Stimulated activated CD8-positive, alpha-beta memory T cell treated with anti-CD3 and anti-CD28 coated beads, Interleukin-12 subunit alpha, Interleukin-12 subunit beta, amount 100 ng/mL, for 1 hour (primary cell): ENCODE measurements at regions not wholly inside any gene's neighbourhood (a gene's known extent, or its start where the extent isn't known, plus 50 kb on each side); places are given as distances from the start of the nearest gene placed in this dataset.

ENCODE experiments used
- DNase-seq: peaks from one replicate; pipeline ENCODE4 v3.0.0-alpha.2; 2020; ENCODE audit warnings: low read depth

DNA sequence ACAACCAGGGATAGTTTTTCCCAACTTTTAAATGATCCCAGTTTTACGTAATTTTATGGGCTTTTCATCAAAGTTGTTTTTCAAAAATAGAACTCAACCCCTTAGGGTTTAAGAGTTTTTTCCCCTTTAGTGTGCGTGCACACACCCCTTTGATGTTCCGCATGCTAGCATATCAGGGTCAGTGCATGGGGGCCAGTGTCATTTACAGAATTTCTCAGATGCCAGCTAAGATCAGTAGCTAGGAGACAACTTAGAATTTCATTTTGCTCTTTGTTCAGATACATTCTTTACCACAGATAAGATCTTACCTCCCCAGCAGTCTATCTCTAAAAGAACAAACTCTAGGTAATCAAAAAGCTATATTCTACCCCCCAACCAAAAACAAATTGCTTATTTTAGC lies 238.5 kb upstream of the SASH1 start:
- DNase-seq: no peak

DNA sequence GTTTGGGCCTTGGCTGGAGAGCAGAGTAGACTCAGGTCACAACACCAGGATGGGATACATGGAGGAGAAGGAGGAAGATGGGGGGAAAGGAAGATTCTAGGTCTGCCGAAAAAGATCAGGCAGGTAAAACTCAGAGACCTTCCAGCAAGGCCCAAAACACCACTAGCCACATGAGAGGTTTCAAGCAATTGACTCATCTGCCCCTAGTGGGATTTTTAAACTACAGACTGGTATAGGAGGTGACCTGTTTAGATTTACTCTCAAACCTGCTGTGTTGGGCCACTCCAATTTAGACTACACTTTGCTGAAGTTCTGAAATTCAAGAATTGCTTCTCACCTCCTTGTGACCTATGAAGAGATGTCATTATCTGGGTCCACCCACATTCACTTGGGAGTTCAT lies 236.9 kb upstream of the SASH1 start:
- no peak for DNase-seq

DNA sequence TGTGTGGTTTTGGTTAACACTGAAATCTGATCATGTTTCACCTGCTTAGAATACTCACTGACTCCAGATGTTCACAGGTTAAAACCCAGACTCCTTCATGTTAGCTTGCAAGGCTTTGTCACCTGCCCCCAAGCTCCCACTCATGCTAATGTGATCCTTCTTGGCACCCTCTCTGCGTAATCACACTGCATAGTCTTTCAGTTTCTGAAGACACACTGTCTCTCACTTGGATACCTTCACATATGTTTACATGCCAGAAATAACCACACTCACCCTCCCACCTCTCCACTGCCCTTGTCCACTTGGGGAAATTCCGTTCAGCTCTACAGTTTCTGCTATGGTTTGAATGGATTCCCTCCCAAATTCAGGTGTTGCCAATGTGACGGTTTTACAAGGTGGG lies 234.7 kb upstream of the SASH1 start:
- DNase-seq: no peak

DNA sequence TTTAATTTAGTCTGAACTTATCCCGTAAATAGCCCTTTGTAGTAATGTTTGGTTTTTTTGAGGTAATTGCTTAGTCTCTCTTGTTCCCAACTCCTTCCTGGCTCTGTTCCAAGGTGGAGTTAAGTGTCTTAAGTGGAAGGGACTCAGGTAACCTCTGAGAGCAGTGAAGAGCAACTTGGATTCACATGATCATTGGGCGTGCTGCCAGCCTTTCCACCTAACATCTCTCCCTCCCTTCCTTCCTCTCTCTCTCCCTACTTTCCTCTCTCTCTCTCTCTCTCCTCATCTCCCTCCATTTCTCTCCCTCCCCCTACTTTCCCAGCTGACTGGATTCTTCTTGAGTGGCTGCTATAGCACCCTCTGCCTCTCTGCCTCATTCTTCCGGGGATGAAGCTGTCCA lies 232.9 kb upstream of the SASH1 start:
- DNase-seq: no peak

DNA sequence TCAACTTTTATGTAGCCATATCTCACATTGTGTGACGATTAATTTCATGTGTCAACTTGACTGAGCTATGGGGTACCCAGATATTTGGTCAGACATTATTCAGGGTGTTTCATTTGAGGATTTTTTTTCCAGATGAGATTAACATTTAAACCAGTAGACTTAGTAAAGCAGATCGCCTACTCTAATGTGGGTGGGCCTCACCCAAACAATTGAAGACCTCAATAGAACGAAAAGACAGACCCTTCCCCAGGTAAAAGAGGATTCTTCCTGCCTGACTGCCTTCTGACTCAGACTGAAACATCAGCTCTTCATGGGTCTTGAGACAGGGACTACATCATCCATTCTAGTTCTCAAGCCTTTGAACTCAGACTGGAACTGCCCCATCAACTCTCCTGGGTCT lies 231.7 kb upstream of the SASH1 start:
- no peak for DNase-seq

DNA sequence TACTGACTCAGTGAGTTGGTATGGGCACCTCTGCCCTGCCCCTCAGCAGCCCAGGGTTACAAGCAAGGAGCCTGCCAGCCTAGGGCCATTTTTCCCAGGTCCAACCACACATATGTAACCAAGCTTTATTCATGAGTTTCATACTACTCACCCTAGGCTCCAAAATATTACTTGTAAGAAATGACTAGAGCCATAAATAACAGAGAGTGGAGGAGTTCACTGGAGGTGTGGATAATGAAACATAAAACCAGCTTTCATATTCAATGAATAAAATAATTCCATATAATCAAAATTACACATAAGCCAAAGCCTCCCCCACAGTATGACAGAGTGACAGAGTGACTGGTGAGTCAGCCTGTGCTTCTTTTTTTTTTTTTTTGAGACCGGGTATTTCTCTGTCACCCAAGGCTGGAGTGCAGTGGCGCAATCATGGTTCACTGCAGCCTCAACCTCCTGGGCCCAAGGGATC lies 229.8 kb upstream of the SASH1 start:
- DNase-seq: no peak

DNA sequence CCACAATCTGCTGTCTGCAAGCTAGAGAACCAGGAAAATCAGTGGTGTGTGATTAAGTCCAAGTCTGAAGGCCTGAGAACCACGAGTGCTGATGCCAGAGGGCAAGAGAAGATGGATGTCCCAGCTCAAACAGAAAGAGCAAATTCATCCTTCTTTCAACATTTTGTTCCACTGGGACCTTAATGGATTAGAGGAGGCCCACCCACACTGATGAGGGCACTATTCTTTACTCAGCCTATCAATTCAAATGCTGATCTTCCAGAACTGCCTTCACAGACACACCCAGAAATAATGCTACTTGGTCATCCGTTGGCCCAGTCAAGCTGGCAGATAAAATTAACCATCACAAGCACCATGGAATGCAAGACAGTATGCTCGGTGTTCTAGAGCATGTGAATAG lies 226.6 kb upstream of the SASH1 start:
- no peak for DNase-seq

DNA sequence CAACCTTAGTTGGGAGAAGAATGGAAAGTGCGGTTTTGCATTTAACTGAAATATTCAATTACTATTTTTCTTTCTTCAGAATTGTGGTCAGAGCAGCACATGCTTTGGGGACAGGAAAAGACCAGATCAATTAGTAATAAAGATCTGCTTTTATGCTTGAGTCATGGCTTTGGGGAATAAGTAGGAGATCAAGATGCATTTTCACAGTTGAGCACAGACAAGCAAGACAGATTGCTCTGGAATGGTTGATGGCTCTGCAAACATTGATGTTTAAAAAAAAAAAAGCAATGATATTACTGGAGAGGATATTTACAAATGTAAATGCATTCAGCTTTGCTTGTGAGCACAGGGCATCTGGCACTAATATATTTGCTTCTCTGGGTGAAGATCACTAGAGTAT lies 224.4 kb upstream of the SASH1 start:
- no peak for DNase-seq

DNA sequence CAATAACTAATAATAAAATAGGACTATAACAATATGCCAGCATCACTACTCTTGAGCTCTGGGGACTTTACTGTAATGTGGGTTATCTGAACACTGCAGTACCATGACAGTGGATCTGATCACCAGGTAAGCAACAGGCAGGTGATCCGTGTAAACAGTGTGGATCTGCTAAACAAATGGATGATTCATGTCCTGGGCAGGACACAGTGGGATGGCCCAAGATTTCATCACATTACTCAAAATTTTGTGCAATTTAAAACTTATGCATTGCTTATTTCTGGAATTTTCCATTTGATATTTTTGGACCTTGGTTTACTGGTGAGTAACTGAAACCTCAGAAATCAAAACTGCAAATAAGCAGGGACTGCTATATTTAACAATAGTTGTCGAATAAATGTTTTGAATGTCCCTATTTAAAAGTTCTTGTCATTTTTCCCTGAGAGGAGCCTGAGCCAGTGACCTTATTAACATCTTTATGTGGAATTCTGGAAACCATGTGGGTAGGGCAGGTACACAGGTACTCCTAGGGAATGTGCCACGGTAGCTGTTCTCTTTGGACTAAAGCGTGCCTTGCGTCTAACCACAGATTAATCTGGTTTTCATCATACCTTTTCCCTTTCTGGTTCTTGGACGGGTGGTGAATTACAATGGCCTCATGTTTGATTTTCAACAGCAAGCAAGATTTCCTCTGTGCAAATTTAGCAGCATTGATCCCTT lies 214.5 kb upstream of the SASH1 start:
- DNase-seq: no peak

DNA sequence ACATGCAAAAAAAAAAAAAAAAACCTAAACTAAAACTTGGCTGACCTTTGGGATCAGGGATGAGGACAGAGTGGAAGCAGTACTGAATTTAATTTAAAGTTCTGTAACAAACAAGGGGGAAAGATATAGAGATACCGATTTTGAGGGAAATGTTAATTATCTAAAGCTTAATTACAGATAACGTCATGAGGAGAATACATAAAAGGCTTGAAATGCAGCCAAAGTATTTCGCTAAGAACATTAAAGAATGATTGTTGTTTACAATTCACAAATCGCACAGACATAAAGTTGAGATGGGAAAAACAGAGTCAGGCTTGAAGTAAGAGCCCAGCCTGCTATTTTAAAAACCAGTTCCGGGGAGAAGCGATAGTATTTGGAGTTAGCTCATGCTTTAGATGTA lies 208.0 kb upstream of the SASH1 start:
- DNase-seq: no peak

DNA sequence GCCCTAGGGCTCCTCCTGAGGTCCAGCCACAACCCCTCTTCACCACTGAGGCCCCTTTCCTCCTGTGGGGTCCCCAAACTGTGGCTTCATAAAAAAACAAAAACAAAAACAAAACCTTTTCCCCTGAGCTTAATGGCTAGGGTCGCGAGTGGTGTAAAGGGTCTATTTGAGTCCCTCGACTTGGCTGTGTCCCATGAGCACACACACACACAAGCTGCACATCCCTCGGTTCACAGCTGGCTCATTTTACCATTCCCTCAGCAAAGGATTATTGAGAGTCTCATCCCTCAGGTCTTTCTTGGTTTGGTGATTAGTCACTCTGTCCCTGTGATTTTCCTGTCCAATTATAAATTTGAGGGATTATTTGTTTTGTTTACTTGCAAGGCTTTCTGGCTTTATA lies 206.1 kb upstream of the SASH1 start:
- DNase-seq: no peak

DNA sequence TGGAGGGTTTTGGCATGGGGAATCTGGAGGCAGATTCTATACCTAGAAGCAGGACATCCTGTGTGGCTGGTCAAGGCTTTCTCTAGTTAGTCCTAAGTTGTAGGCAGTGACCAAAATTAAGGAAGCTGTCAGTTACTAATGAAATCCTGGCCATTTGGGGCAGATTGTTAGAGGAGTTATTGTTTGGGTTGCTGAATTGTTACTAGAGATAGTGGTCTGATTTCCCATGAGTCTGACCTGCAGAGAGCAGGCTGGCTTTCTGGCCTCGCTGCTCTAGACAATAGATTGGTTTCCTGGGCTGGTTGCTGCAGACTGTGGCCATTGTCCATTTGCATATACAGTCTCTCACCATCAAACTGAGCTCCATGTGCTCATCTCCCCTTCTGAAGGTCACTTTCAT lies 205.0 kb upstream of the SASH1 start:
- no peak for DNase-seq

DNA sequence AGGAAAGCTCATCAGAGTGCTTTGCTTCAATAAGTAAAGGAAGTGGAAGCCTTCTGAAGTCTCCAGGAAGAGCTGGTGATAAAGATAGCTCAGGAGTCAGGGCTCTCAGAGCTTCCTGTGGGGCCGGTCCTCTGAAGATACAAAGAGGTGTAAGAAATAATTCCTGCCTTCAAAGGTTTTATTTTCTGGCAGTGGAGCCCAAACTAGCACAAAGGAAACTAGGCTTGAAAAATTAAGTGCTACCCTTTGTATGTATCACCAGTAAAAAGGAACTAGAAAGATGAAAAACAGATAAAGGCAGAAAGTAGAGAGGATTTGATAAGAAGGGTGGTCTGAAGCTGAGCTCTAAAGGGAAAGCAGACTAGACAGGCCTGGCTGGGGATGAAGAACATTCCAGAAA lies 204.1 kb upstream of the SASH1 start:
- DNase-seq: no peak

DNA sequence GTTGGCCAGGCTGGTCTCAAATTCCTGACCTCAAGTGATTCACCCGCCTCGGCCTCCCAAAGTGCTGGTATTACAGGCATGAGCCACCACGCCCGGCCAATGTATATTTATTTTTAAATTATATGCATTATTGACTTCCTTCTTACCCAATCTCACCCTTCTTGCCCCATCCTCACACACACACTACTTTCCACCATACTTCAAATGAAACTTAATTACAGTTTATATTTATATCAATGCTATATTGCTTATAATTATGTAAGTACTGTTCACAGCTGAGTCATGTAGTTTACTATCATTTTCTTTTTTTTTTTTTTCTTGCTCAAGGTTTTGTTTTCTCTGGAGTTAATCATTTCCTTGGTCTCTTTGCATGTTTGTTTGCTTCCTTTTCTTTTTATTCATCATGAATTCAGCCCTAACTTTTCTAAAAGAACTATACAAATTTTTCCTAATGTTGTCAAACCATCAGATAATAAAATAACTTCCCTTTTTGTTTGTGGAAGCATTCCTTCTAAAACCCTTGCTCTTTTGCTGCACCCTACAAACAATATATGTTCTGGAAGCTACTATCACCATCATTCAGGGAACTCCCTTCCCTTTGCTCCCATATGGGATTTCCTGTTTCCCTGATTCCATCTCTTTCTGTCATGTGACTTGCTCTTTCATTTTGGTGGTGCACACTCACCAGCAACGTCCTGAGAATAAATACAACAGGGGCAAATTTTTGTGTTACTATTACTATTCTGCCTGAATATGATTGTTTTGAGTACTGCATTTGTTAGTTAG lies 201.7 kb upstream of the SASH1 start:
- no peak for DNase-seq

DNA sequence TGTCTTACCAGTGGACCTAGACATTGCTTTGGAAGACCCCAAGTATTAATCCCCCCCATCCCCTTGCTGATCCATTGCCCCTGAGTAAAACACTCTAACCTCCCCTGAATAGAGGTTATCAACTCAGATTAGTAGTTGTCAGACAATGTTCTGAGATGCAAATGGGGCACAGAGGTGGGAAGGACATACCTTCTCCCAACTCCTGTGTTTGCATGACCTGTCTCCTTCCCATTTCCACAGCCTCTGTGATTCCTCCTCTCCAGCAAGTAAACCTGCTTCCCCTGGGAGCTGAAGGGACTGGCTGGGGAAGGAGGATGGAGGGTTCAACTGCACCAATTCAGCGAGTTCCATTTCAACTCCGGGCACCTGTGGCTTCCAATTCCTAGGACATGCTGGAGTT lies 199.8 kb upstream of the SASH1 start:
- DNase-seq: no peak

DNA sequence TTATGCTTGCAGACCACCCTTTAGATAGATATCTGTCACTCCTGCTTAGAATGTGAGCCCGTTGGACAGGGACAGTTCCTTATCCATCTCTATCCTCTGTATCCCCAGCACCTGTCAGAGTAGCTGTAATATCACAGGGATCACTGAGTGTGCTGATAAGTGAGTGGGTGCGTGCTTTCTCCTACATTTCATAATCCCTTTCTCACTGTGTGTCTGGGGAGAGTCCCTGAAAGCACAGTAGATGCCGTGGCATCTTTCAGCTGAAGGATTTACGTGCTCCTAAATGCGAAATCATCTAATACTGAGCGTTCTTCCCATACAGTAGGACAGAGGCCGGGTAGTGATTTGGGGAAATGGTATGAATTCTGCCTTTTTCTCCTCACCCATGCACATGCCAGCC lies 198.9 kb upstream of the SASH1 start:
- DNase-seq: no peak

DNA sequence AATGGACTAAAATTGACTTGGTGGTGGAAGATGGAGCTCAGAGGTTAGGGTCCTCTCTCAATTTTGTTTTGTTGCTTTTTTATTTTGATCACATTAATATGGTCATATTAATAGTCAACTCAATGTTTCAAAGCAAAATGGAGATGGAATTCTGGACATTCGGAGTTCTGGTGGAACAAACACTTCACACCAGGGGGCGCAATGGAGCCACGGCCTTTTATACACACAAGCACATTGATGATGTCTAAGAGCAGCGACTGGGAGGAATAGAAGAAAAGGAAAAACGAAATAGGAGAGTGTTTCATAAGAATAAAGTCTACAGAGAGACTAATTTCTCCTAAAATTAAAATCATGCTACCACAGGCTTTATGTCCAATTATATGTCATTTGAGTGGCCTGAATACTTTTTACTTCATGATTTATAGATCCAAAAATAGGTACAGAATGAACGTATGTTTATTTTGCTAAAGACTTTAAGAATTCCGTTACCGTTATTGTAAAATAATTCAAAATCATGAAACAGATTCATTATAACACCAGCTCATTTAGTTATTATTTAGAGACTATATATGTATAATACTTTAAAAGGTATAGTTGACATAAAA lies 197.6 kb upstream of the SASH1 start:
- DNase-seq: peak; percentile 28

DNA sequence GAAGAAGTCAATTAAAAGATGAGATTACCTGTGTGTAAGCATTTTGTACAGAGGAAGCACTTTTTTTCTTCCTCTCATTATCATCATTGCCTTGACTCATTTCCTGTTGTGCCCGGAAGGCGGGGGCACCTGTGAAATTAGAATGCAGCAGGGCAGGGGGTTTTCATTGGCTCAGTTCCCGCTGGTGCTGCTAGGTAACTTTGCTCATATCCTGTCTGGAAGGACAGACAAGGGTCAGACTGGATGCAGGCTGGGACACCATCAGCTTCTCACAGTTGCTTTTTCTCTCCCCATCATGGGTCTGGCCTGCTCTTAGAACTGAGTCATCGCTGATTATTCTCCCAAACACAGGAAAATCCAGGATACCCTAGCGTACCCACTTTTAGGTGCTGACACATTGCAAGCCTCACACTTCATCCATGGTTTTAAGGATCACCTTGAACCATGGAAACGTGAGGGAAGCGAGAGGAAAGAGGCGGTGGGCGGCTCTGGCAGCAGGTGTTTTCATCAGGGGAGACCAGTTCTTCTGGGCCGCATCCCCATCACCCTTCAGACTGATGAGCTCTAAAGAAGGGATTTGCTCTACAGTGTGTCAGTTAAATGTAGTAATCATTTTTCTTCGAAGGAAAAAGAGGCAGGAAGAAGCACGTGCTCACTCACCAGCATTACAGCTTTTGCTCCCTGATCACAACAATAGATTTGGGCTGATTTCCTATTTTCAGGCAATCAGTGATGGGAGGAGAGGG lies 195.7 kb upstream of the SASH1 start:
- DNase-seq: no peak

DNA sequence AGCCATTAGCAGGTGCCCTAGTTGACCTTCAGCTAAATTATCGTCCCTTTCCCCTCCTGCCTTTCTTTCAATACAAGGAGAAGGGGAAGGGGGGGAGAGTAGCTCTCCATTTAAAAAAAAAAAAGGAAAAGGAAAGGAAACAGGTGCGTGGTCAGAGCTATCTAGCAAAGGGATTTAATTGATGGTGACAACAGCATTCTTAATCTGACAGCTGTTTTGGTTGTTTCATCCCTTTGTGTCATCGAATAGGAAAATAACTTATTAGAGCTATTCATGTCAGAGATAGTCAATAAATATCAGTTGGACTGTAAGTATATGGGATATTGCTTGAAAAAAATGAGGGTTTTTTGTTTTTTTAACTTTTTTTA lies 195.2 kb upstream of the SASH1 start:
- DNase-seq: no peak

DNA sequence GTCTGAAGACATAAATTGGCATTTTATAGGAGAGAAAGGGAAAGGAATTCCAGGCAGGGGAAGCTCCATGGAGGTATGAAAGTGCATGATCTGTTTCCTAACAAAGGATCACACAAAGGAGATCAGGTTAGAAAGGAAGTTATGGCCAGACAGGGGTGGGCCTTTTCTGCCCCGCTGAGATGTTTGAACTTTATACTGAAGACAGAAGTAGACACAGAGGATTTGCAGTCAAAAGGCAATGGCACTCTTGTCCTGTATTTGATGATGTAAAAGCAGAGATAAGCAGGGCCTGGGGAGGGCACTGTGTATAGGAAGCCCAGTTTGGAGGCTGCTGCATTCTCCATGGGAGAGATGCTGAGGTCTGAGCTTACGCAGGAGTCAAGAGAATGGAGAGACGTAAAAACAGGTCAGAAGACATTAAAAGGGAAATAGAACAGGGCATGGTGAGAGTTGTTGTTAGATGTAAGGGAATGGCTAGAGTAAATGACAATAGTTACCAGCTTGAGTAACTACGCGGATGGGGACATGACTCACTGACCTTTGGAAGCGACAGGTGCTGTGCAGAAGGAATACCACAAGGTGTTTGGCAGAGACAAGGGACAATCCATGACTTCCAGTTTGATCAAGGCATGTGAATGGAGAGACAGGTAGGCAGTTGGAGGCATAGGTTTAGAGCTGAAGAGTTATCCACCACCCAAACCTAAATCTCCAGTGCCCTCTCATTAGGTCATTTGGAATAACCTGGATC lies 190.6 kb upstream of the SASH1 start:
- DNase-seq: no peak

DNA sequence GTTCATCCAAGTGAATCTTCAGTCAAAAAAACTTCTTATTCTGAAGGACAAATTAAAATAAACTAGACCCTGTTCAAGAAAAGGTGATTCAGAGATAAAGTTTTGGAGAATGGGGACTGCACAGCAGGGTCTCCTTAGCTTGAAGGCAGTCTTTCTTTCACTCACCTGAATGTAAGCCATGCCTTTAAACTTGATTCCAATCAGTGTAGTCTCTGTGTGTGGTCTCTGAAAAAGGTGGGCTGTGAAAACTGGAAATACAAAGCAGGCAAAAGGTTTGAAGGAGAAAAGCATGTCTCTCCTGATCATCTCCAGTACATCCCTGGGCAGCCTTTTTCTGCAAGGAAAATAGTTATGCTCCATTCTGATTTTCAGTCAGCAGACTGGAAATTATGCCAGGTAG lies 188.0 kb upstream of the SASH1 start:
- no peak for DNase-seq

DNA sequence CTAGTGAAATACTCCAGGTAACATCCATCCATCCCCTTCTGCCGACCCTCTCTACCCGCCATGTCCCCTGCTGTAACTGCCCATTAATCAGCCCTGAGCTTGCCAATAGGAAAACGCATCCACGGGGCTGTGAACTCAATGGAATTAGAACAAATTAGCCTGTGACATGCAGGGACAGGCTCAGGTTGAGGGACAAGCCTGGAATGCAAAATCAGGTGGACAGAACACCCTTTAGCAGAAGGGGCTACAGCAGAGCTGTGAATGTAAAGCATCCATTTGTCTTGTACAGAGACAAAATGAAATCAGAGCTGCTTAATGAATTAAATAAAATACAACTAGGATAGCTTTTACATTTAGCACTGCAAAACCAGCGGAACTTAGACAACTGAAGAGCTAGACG lies 187.3 kb upstream of the SASH1 start:
- DNase-seq: no peak
